Smooth muscle cell (in vitro differentiated cells): ENCODE measurements at regions not wholly inside any gene's neighbourhood (a gene's known extent, or its start where the extent isn't known, plus 50 kb on each side); places are given as distances from the start of the nearest gene placed in this dataset.
"Not testable (repeated sequence)": the region's sequence is repeated elsewhere in the genome, so short reads cannot be mapped to it uniquely, and the experiment has no call there.

Experiments used
- DNase-seq: peaks from one replicate; lab custom pipeline; 2025; ENCODE audit not compliant: unreplicated experiment; lab: John Stamatoyannopoulos, UW
- H2AFZ ChIP-seq: fragments of 200-600 bp; sonication (generic); 2 replicates; pipeline ENCODE4 v1.6.0; 2016; ENCODE audit warnings: antibody characterized with exemption, low read depth, mild to moderate bottlenecking
- H3F3A ChIP-seq: fragments of 200-600 bp; sonication (generic); 2 replicates; pipeline ENCODE4 v1.6.0; 2017; ENCODE audit warnings: antibody characterized with exemption, low read depth
- H3K27ac ChIP-seq: fragments of 200-600 bp; sonication (generic); 2 replicates; pipeline ENCODE4 v1.5.1; 2016; ENCODE audit warnings: low read depth, mild to moderate bottlenecking
- H3K27me3 ChIP-seq: fragments of 200-600 bp; sonication (generic); 2 replicates; pipeline ENCODE4 v1.6.1; 2016; ENCODE audit warnings: low read depth, mild to moderate bottlenecking
- H3K36me3 ChIP-seq: fragments of 200-600 bp; sonication (generic); 2 replicates; pipeline ENCODE4 v1.5.1; 2016; ENCODE audit warnings: low read depth
- H3K4me1 ChIP-seq: fragments of 200-600 bp; sonication (generic); 2 replicates; pipeline ENCODE4 v1.5.1; 2016; ENCODE audit warnings: low read depth
- H3K4me2 ChIP-seq: fragments of 200-600 bp; sonication (generic); 2 replicates; pipeline ENCODE4 v1.6.0; 2016; ENCODE audit warnings: mild to moderate bottlenecking
- H3K4me3 ChIP-seq: fragments of 200-600 bp; sonication (generic); 2 replicates; pipeline ENCODE4 v1.5.1; 2016; ENCODE audit warnings: mild to moderate bottlenecking
- H3K79me2 ChIP-seq: fragments of 200-600 bp; sonication (generic); 2 replicates; pipeline ENCODE4 v1.6.0; 2016; ENCODE audit warnings: low read depth, mild to moderate bottlenecking
- H3K9ac ChIP-seq: fragments of 200-600 bp; sonication (generic); 2 replicates; pipeline ENCODE4 v1.6.0; 2016; ENCODE audit warnings: low read depth
- H3K9me3 ChIP-seq: fragments of 200-600 bp; sonication (generic); replicated peaks from 2 replicates; pipeline ENCODE4 v1.5.1; 2016; ENCODE audit warnings: low read depth
- H4K20me1 ChIP-seq: fragments of 200-600 bp; sonication (generic); 2 replicates; pipeline ENCODE4 v1.6.0; 2016; ENCODE audit warnings: low read depth
- CTCF ChIP-seq: fragments of 200-600 bp; sonication (generic); IDR thresholded peaks from 2 replicates; pipeline ENCODE4 v1.5.1; 2017; ENCODE audit warnings: borderline replicate concordance, mild to moderate bottlenecking, antibody characterized with exemption; ENCODE audit not compliant: insufficient read depth, poor library complexity, severe bottlenecking
- WGBS: methylation state at CpG from one replicate; pipeline ENCODE4 v1.1.7; 2016; ENCODE audit warnings: low lambda C conversion rate; 5-methylcytosine and 5-hydroxymethylcytosine counted together

GRCh38 chr12:131333621-131334440, 377.1 kb upstream of the SFSWAP start:
- no peaks in the 10 kb centered on the region for H3F3A ChIP-seq
- no peak overlapping the region for H3K27ac ChIP-seq
- 93% methylated on average over 15 of the region's 15 CpGs for WGBS
- no peak for DNase-seq
- no peak overlapping the region for H3K4me2 ChIP-seq
- H3K9me3 ChIP-seq, result no peaks in the 10 kb centered on the region
- no peaks in the 10 kb centered on the region for H4K20me1 ChIP-seq
- no peaks in the 10 kb centered on the region for H3K4me1 ChIP-seq
- no peaks in the 10 kb centered on the region for H3K79me2 ChIP-seq
- H2AFZ ChIP-seq, result no peak overlapping the region
- no peak for TF ChIP-seq CTCF
- H3K27me3 ChIP-seq, result no peaks in the 10 kb centered on the region
- H3K36me3 ChIP-seq, result no peaks in the 10 kb centered on the region
- no peak overlapping the region for H3K9ac ChIP-seq
- no peak overlapping the region for H3K4me3 ChIP-seq

- Histone ChIP-seq H3F3A (no peaks in the 10 kb centered on the region), H3K4me3 (no peak overlapping the region), H4K20me1 (no peaks in the 10 kb centered on the region), H3K79me2 (no peaks in the 10 kb centered on the region), H3K36me3 (no peaks in the 10 kb centered on the region), H3K4me1 (no peaks in the 10 kb centered on the region), H3K9me3 (no peaks in the 10 kb centered on the region), H2AFZ (no peak overlapping the region), H3K27me3 (no peaks in the 10 kb centered on the region), H3K27ac (no peak overlapping the region), H3K4me2 (no peak overlapping the region), H3K9ac (no peak overlapping the region)
- no peak for TF ChIP-seq CTCF
- no peak for DNase-seq
- 79% methylated on average over 4 of the region's 4 CpGs for WGBS
Measured at GRCh38 chr12:131334835-131335234, 376.1 kb upstream of the SFSWAP start.

- WGBS, result 64% methylated on average over 4 of the region's 4 CpGs
- H3K27me3 ChIP-seq, result no peaks in the 10 kb centered on the region
- H3K79me2 ChIP-seq, result no peaks in the 10 kb centered on the region
- no peak overlapping the region for H2AFZ ChIP-seq
- no peak overlapping the region for H3K9ac ChIP-seq
- no peak overlapping the region for H3K27ac ChIP-seq
- no peaks in the 10 kb centered on the region for H4K20me1 ChIP-seq
- no peaks in the 10 kb centered on the region for H3F3A ChIP-seq
- H3K4me3 ChIP-seq, result no peak overlapping the region
- H3K4me2 ChIP-seq, result no peak overlapping the region
- H3K4me1 ChIP-seq, result no peaks in the 10 kb centered on the region
- no peak for DNase-seq
- no peaks in the 10 kb centered on the region for H3K9me3 ChIP-seq
- no peak for TF ChIP-seq CTCF
- no peaks in the 10 kb centered on the region for H3K36me3 ChIP-seq
Measured at GRCh38 chr12:131335456-131335855, 375.4 kb upstream of the SFSWAP start.

GRCh38 chr12:131337861-131338260, 373.0 kb upstream of the SFSWAP start:
- H3F3A ChIP-seq, H3K27ac ChIP-seq, H2AFZ ChIP-seq: not testable (repeated sequence)

More at GRCh38 chr12:131337861-131338260, 373.0 kb upstream of the SFSWAP start:
- not testable (repeated sequence) for H3K9me3 ChIP-seq, H3K4me2 ChIP-seq, H3K9ac ChIP-seq, H3K79me2 ChIP-seq, H3K27me3 ChIP-seq, H3K36me3 ChIP-seq, DNase-seq, H3K4me3 ChIP-seq, H3K4me1 ChIP-seq, H4K20me1 ChIP-seq
- 73% methylated on average over 3 of the region's 3 CpGs for WGBS
